A549 (cell line): ENCODE measurements at regions not wholly inside any gene's neighbourhood (a gene's known extent, or its start where the extent isn't known, plus 50 kb on each side); places are given as distances from the start of the nearest gene placed in this dataset.

Experiments
- CBX8 ChIP-seq: fragments of 200-600 bp; sonication (generic); IDR thresholded peaks from 2 replicates; pipeline ENCODE4 v1.6.1; 2016
- CEBPB ChIP-seq, 2 experiments: fragments of >200 bp in 1 of 2; sonication (Bioruptor Twin) in 1 of 2; formaldehyde crosslinking in 1 of 2; IDR thresholded peaks; 2 replicates each; pipeline ENCODE4 v1.6.1; 2012 to 2016
- CHD2 ChIP-seq: fragments of 150-350 bp; IDR thresholded peaks from 2 replicates; pipeline ENCODE4 v1.6.1; 2014; ENCODE audit warnings: low read length; ENCODE audit not compliant: partially characterized antibody
- CTCF ChIP-seq: fragments of >200 bp; sonication (Bioruptor Twin); formaldehyde crosslinking; IDR thresholded peaks from 3 replicates; pipeline ENCODE4 v1.5.1; 2016
- EP300 ChIP-seq, 2 experiments: fragments of >200 bp; sonication (Bioruptor Twin); formaldehyde crosslinking; IDR thresholded peaks; 2 replicates in 1 of 2; 3 replicates in 1 of 2; pipeline ENCODE4 v1.6.1; 2016 to 2017
- FOSL2 ChIP-seq, 2 experiments: fragments of 450-650 bp in 1 of 2; fragments of >200 bp in 1 of 2; sonication (Bioruptor Twin) in 1 of 2; formaldehyde crosslinking; IDR thresholded peaks; 2 replicates each; pipeline versions ENCODE4 v1.5.0 to v1.6.1; 2016 to 2020; ENCODE audit warnings: mild to moderate bottlenecking in 1 of 2, moderate library complexity in 1 of 2
- HOXA7 ChIP-seq: fragments of 250-450 bp; sonication (Bioruptor Pico); IDR thresholded peaks from 2 replicates; pipeline ENCODE4 v1.5.0; 2020; ENCODE audit warnings: mild to moderate bottlenecking, moderate library complexity
- JUN ChIP-seq, 2 experiments: fragments of >200 bp; sonication (Bioruptor Twin); formaldehyde crosslinking; IDR thresholded peaks; 2 replicates in 1 of 2; 3 replicates in 1 of 2; pipeline ENCODE4 v1.6.1; 2016 to 2017
- RAD21 ChIP-seq, 2 experiments: fragments of >200 bp in 1 of 2; sonication (Bioruptor Twin) in 1 of 2; formaldehyde crosslinking in 1 of 2; IDR thresholded peaks in 1 of 2; conservative IDR thresholded peaks in 1 of 2; 2 replicates in 1 of 2; 3 replicates in 1 of 2; pipeline ENCODE4 v1.6.1; 2012 to 2018; ENCODE audit warnings: inconsistent platforms in 1 of 2
- RCOR1 ChIP-seq: fragments of 150-350 bp; IDR thresholded peaks from 2 replicates; pipeline ENCODE4 v1.6.1; 2014; ENCODE audit warnings: antibody characterized with exemption, low read length, low read depth
- USF2 ChIP-seq: fragments of 450-650 bp; IDR thresholded peaks from 2 replicates; pipeline ENCODE4 v1.6.1; 2014; ENCODE audit warnings: antibody characterized with exemption

GRCh38 chr2:47644351-47644750 lies 73.6 kb upstream of the KCNK12 start:
- no peak for TF ChIP-seq FOSL2 (IDR thresholded peaks at IDR 0.05)
- TF ChIP-seq FOSL2 (CRISPR knock-in tag; IDR thresholded peaks at IDR 0.05): no peak
- no peak for TF ChIP-seq RAD21 (conservative IDR thresholded peaks at IDR 0.05 in 1 of 2, IDR thresholded peaks at IDR 0.05 in 1 of 2)
- TF ChIP-seq CTCF: no peak
- TF ChIP-seq HOXA7: no peak
- TF ChIP-seq CHD2: no peak
- TF ChIP-seq USF2: no peak
- no peak for TF ChIP-seq RCOR1
- no peak for TF ChIP-seq CEBPB (IDR thresholded peaks at IDR 0.05)
- TF ChIP-seq EP300 (IDR thresholded peaks at IDR 0.05): no peak
- TF ChIP-seq JUN (IDR thresholded peaks at IDR 0.05): no peak
- no peak for TF ChIP-seq CBX8
